ENCODE measurements at regions not wholly inside any gene's neighbourhood (a gene's known extent, or its start where the extent isn't known, plus 50 kb on each side); places are given as distances from the start of the nearest gene placed in this dataset.

- no TSS peak for BruUV-seq (replicated peaks)
- peaks cover 25% of the 10 kb centered on the region for H3K27me3 Mint-ChIP-seq (ENCODE audit: insufficient read depth, unreplicated experiment)
- intact Hi-C loops (cut with micrococcal nuclease; ENCODE audit: unreplicated experiment) = no loop called here
Observed at GRCh38 chr15:88744548-88745020, 58.7 kb upstream of the ACAN start.

GRCh38 chr15:88745065-88745464 is 58.2 kb upstream of the ACAN start:
- Mint-ChIP-seq H3K27me3 (ENCODE audit: insufficient read depth, unreplicated experiment) (peaks cover 29% of the 10 kb centered on the region), H3K27ac (ENCODE audit: unreplicated experiment) (no peak overlapping the region), H3K4me1 (ENCODE audit: low read depth, unreplicated experiment) (no peaks in the 10 kb centered on the region), H3K4me3 (ENCODE audit: unreplicated experiment) (no peak overlapping the region), H3K9me3 (ENCODE audit: unreplicated experiment) (peaks cover 7% of the 10 kb centered on the region), H3K36me3 (ENCODE audit: insufficient read depth, unreplicated experiment) (no peaks in the 10 kb centered on the region)
- DNase-seq = no peak
- no peaks in the 10 kb centered on the region for H3K36me3 ChIP-seq (ENCODE audit: control insufficient read depth, insufficient read depth, low read length)
- H3K9me3 ChIP-seq = no peaks in the 10 kb centered on the region
- no peak overlapping the region for H3K4me3 ChIP-seq (ENCODE audit: low read depth, low read length)
- POLR2A ChIA-PET = no interaction called here
- intact Hi-C loops (cut with micrococcal nuclease; ENCODE audit: unreplicated experiment) = no loop called here
- no peaks in the 10 kb centered on the region for H3K4me1 ChIP-seq
- no peaks in the 10 kb centered on the region; the same call in 1 of the 2 replicates for H3K27me3 ChIP-seq (replicated peaks; ENCODE audit: control insufficient read depth, insufficient read depth, low read length)
- no peak for TF ChIP-seq CTCF (IDR thresholded peaks at IDR 0.05; ENCODE audit: insufficient read depth in 1 of 2, low read depth in 1 of 2, low read length in 1 of 2, severe bottlenecking in 1 of 2, unreplicated experiment in 1 of 2)
- no TSS peak for BruUV-seq (replicated peaks)
- CTCF ChIA-PET = no interaction called here

More at GRCh38 chr15:88744548-88745020, 58.7 kb upstream of the ACAN start:
- Histone ChIP-seq H3K9me3 (no peaks in the 10 kb centered on the region), H3K27me3 (replicated peaks; ENCODE audit: control insufficient read depth, insufficient read depth, low read length) (no peaks in the 10 kb centered on the region; the same call in 1 of the 2 replicates), H3K36me3 (ENCODE audit: control insufficient read depth, insufficient read depth, low read length) (no peaks in the 10 kb centered on the region), H3K4me1 (no peaks in the 10 kb centered on the region), H3K4me3 (ENCODE audit: low read depth, low read length) (no peak overlapping the region)
- ChIA-PET POLR2A (no interaction called here), CTCF (no interaction called here)
- H3K9me3 Mint-ChIP-seq (ENCODE audit: unreplicated experiment) = peaks cover 2% of the 10 kb centered on the region
- H3K4me1 Mint-ChIP-seq (ENCODE audit: low read depth, unreplicated experiment) = no peaks in the 10 kb centered on the region
- TF ChIP-seq CTCF (IDR thresholded peaks at IDR 0.05; ENCODE audit: insufficient read depth in 1 of 2, low read depth in 1 of 2, low read length in 1 of 2, severe bottlenecking in 1 of 2, unreplicated experiment in 1 of 2) = no peak
- H3K36me3 Mint-ChIP-seq (ENCODE audit: insufficient read depth, unreplicated experiment) = no peaks in the 10 kb centered on the region
- H3K4me3 Mint-ChIP-seq (ENCODE audit: unreplicated experiment) = no peak overlapping the region
- no peak for DNase-seq
- H3K27ac Mint-ChIP-seq (ENCODE audit: unreplicated experiment) = no peak overlapping the region

GRCh38 chr15:88745696-88746095 is 57.5 kb upstream of the ACAN start:
- H3K27me3 Mint-ChIP-seq (ENCODE audit: insufficient read depth, unreplicated experiment) = peaks cover 30% of the 10 kb centered on the region
- POLR2A ChIA-PET = no interaction called here
- H3K27ac Mint-ChIP-seq (ENCODE audit: unreplicated experiment) = no peak overlapping the region
- H3K4me1 Mint-ChIP-seq (ENCODE audit: low read depth, unreplicated experiment) = no peaks in the 10 kb centered on the region
- CTCF ChIA-PET = no interaction called here
- no peak for DNase-seq
- no peak for TF ChIP-seq CTCF (IDR thresholded peaks at IDR 0.05; ENCODE audit: insufficient read depth in 1 of 2, low read depth in 1 of 2, low read length in 1 of 2, severe bottlenecking in 1 of 2, unreplicated experiment in 1 of 2)
- peaks cover 8% of the 10 kb centered on the region for H3K9me3 Mint-ChIP-seq (ENCODE audit: unreplicated experiment)
- Histone ChIP-seq H3K36me3 (ENCODE audit: control insufficient read depth, insufficient read depth, low read length) (no peaks in the 10 kb centered on the region), H3K9me3 (no peaks in the 10 kb centered on the region), H3K4me3 (ENCODE audit: low read depth, low read length) (no peak overlapping the region), H3K4me1 (no peaks in the 10 kb centered on the region), H3K27me3 (replicated peaks; ENCODE audit: control insufficient read depth, insufficient read depth, low read length) (no peaks in the 10 kb centered on the region; the same call in 1 of the 2 replicates)
- H3K4me3 Mint-ChIP-seq (ENCODE audit: unreplicated experiment) = no peak overlapping the region
- intact Hi-C loops (cut with micrococcal nuclease; ENCODE audit: unreplicated experiment) = no loop called here
- BruUV-seq (replicated peaks) = no TSS peak
- H3K36me3 Mint-ChIP-seq (ENCODE audit: insufficient read depth, unreplicated experiment) = no peaks in the 10 kb centered on the region

Measured in Caco-2 (cell line).